Smooth muscle cell (in vitro differentiated cells): ENCODE measurements at regions not wholly inside any gene's neighbourhood (a gene's known extent, or its start where the extent isn't known, plus 50 kb on each side); places are given as distances from the start of the nearest gene placed in this dataset.

Source experiments
- DNase-seq: peaks from one replicate; lab custom pipeline; 2025; ENCODE audit not compliant: unreplicated experiment; lab: John Stamatoyannopoulos, UW
- H2AFZ ChIP-seq: fragments of 200-600 bp; sonication (generic); 2 replicates; pipeline ENCODE4 v1.6.0; 2016; ENCODE audit warnings: antibody characterized with exemption, low read depth, mild to moderate bottlenecking
- H3F3A ChIP-seq: fragments of 200-600 bp; sonication (generic); 2 replicates; pipeline ENCODE4 v1.6.0; 2017; ENCODE audit warnings: antibody characterized with exemption, low read depth
- H3K27ac ChIP-seq: fragments of 200-600 bp; sonication (generic); 2 replicates; pipeline ENCODE4 v1.5.1; 2016; ENCODE audit warnings: low read depth, mild to moderate bottlenecking
- H3K27me3 ChIP-seq: fragments of 200-600 bp; sonication (generic); 2 replicates; pipeline ENCODE4 v1.6.1; 2016; ENCODE audit warnings: low read depth, mild to moderate bottlenecking
- H3K36me3 ChIP-seq: fragments of 200-600 bp; sonication (generic); 2 replicates; pipeline ENCODE4 v1.5.1; 2016; ENCODE audit warnings: low read depth
- H3K4me1 ChIP-seq: fragments of 200-600 bp; sonication (generic); 2 replicates; pipeline ENCODE4 v1.5.1; 2016; ENCODE audit warnings: low read depth
- H3K4me2 ChIP-seq: fragments of 200-600 bp; sonication (generic); 2 replicates; pipeline ENCODE4 v1.6.0; 2016; ENCODE audit warnings: mild to moderate bottlenecking
- H3K4me3 ChIP-seq: fragments of 200-600 bp; sonication (generic); 2 replicates; pipeline ENCODE4 v1.5.1; 2016; ENCODE audit warnings: mild to moderate bottlenecking
- H3K79me2 ChIP-seq: fragments of 200-600 bp; sonication (generic); 2 replicates; pipeline ENCODE4 v1.6.0; 2016; ENCODE audit warnings: low read depth, mild to moderate bottlenecking
- H3K9ac ChIP-seq: fragments of 200-600 bp; sonication (generic); 2 replicates; pipeline ENCODE4 v1.6.0; 2016; ENCODE audit warnings: low read depth
- H3K9me3 ChIP-seq: fragments of 200-600 bp; sonication (generic); replicated peaks from 2 replicates; pipeline ENCODE4 v1.5.1; 2016; ENCODE audit warnings: low read depth
- H4K20me1 ChIP-seq: fragments of 200-600 bp; sonication (generic); 2 replicates; pipeline ENCODE4 v1.6.0; 2016; ENCODE audit warnings: low read depth
- WGBS: methylation state at CpG from one replicate; pipeline ENCODE4 v1.1.7; 2016; ENCODE audit warnings: low lambda C conversion rate; 5-methylcytosine and 5-hydroxymethylcytosine counted together
- TF ChIP-seq, protein P1 (sequence below): fragments of 200-600 bp; sonication (generic); IDR thresholded peaks from 2 replicates; pipeline ENCODE4 v1.5.1; 2017; ENCODE audit warnings: borderline replicate concordance, mild to moderate bottlenecking, antibody characterized with exemption; ENCODE audit not compliant: insufficient read depth, poor library complexity, severe bottlenecking

DNA sequence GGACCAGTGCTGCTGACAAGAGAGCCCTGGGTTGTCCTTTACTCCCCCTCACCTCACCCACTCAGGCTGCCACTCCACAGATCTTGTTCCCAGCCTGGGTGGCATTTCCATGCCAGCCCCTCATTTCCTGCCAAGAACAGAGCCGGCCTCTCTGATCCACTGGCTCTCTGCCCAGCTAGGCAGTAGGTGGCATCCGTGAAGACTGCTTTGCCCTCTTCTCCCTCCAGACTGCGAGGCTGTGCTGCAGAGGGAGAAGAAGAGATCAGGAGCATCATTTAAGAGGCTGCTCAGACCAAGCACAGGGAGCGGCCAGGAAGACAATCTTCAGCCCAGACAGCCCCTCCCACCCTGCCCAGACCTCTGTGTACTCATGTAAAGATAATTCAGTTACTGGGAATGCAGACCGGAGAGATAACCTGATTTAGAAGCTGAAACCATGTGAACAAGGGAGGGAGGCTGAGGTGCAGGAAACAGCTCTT is 126.9 kb upstream of the NCAM1 start:
- Histone ChIP-seq H3K9me3 (no peaks in the 10 kb centered on the region), H2AFZ (no peak overlapping the region), H3F3A (no peaks in the 10 kb centered on the region), H3K4me2 (no peak overlapping the region), H3K4me1 (peaks cover 7% of the 10 kb centered on the region), H4K20me1 (no peaks in the 10 kb centered on the region), H3K79me2 (no peaks in the 10 kb centered on the region), H3K36me3 (no peaks in the 10 kb centered on the region), H3K27ac (no peak overlapping the region), H3K4me3 (no peak overlapping the region), H3K9ac (no peak overlapping the region), H3K27me3 (no peaks in the 10 kb centered on the region)
- TF ChIP-seq, protein P1, sequence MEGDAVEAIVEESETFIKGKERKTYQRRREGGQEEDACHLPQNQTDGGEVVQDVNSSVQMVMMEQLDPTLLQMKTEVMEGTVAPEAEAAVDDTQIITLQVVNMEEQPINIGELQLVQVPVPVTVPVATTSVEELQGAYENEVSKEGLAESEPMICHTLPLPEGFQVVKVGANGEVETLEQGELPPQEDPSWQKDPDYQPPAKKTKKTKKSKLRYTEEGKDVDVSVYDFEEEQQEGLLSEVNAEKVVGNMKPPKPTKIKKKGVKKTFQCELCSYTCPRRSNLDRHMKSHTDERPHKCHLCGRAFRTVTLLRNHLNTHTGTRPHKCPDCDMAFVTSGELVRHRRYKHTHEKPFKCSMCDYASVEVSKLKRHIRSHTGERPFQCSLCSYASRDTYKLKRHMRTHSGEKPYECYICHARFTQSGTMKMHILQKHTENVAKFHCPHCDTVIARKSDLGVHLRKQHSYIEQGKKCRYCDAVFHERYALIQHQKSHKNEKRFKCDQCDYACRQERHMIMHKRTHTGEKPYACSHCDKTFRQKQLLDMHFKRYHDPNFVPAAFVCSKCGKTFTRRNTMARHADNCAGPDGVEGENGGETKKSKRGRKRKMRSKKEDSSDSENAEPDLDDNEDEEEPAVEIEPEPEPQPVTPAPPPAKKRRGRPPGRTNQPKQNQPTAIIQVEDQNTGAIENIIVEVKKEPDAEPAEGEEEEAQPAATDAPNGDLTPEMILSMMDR: no peak
- 60% methylated on average over 5 of the region's 5 CpGs for WGBS
- no peak for DNase-seq

DNA sequence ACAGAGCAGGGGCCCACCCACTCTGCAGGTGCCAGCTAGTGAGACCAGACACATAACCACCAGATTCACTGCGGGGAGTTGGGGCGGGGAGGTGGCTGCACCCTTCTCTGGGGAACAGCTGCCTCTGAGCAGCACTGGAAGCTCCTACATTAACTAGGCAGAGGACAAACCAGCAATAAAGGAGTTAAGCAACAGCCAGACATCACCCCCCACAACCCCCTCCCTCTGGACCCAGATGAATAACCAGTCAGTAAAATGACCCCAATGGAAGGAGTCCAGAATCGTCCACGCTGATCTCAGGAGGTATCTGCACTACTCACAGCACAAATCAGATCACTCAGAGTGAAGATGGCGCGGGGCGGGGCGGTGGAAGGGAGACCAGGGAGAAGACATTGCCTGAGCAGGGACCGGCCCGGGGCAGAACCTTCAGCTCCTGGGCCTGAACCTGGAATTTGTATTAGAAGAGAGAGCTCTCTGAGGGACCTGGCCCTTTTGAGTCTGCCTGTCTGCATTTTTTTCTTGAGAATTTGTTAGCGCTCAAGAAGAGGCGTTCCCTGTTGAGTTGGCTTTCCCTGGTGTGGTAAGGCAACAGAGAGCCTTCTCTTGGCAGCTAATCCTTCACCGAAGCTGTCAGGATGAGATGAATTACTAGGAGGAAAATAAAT is 125.5 kb upstream of the NCAM1 start:
- no peak overlapping the region for H3K9ac ChIP-seq
- WGBS: 79% methylated on average over 13 of the region's 13 CpGs
- no peaks in the 10 kb centered on the region for H3F3A ChIP-seq
- no peaks in the 10 kb centered on the region for H4K20me1 ChIP-seq
- H3K4me1 ChIP-seq: peaks cover 7% of the 10 kb centered on the region
- no peak overlapping the region for H3K4me3 ChIP-seq
- no peaks in the 10 kb centered on the region for H3K9me3 ChIP-seq
- TF ChIP-seq, protein P1: no peak
- no peaks in the 10 kb centered on the region for H3K27me3 ChIP-seq
- H3K27ac ChIP-seq: no peak overlapping the region
- DNase-seq: no peak
- no peak overlapping the region for H3K4me2 ChIP-seq
- H3K79me2 ChIP-seq: no peaks in the 10 kb centered on the region
- no peaks in the 10 kb centered on the region for H3K36me3 ChIP-seq
- H2AFZ ChIP-seq: no peak overlapping the region

DNA sequence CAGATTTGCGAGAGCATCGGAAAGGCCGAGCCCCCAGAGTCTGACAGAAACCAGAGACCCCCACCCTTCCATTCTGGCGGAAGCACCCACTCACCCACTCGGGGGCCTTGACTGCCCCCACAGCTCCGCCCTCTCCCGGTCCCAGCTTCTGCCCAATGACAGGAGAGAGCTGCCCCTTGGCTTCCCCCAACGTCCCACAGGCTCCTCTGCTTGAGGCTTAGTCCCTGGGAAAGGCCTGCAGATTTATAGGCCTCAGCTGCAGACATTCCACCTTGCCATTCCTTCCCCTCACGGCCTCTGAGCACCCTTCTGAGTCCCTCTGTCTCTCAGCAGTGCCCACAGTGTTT is 125.0 kb upstream of the NCAM1 start:
- H3K4me1 ChIP-seq: peaks cover 7% of the 10 kb centered on the region
- no peaks in the 10 kb centered on the region for H3K36me3 ChIP-seq
- H3K4me3 ChIP-seq: no peak overlapping the region
- H3K79me2 ChIP-seq: no peaks in the 10 kb centered on the region
- H3K27me3 ChIP-seq: peaks cover 2% of the 10 kb centered on the region
- no peak overlapping the region for H3K4me2 ChIP-seq
- no peaks in the 10 kb centered on the region for H4K20me1 ChIP-seq
- H3F3A ChIP-seq: no peaks in the 10 kb centered on the region
- no peaks in the 10 kb centered on the region for H3K9me3 ChIP-seq
- WGBS: 64% methylated on average over 9 of the region's 9 CpGs
- H3K27ac ChIP-seq: no peak overlapping the region
- TF ChIP-seq, protein P1: no peak
- no peak overlapping the region for H2AFZ ChIP-seq
- DNase-seq: no peak
- no peak overlapping the region for H3K9ac ChIP-seq
